Type B pancreatic cell (in vitro differentiated cells): ENCODE measurements at regions not wholly inside any gene's neighbourhood (a gene's known extent, or its start where the extent isn't known, plus 50 kb on each side); places are given as distances from the start of the nearest gene placed in this dataset.
A peak's percentile ranks its signal among the peaks of the same experiment; 100 is the strongest.

Experiments
- DNase-seq: peaks from one replicate; pipeline ENCODE4 v3.0.0; 2021; ENCODE audit warnings: mixed read lengths; ENCODE audit not compliant: unreplicated experiment; ENCODE audit errors: extremely low spot score
- H3K27ac Mint-ChIP-seq: 2 replicates; pipeline ENCODE4 v1.8.0; 2021; ENCODE audit warnings: mild to moderate bottlenecking, mixed read lengths
- H3K27me3 Mint-ChIP-seq: 2 replicates; pipeline ENCODE4 v1.8.0; 2021; ENCODE audit warnings: mixed read lengths
- H3K36me3 Mint-ChIP-seq: 2 replicates; pipeline ENCODE4 v1.8.0; 2021; ENCODE audit warnings: mixed read lengths
- H3K4me1 Mint-ChIP-seq: one replicate; pipeline ENCODE4 v1.8.0; 2021; ENCODE audit warnings: mixed read lengths; ENCODE audit not compliant: unreplicated experiment
- H3K4me3 Mint-ChIP-seq: 2 replicates; pipeline ENCODE4 v1.8.0; 2021; ENCODE audit warnings: mild to moderate bottlenecking, mixed read lengths
- H3K9me3 Mint-ChIP-seq: 2 replicates; pipeline ENCODE4 v1.8.0; 2021; ENCODE audit warnings: mixed read lengths
- TF ChIP-seq, protein P1 (sequence below): fragments of 200-600 bp; sonication (generic); conservative IDR thresholded peaks from 2 replicates; pipeline ENCODE4 v1.5.0; 2021; ENCODE audit warnings: antibody characterized with exemption, mild to moderate bottlenecking

GRCh38 chr12:67002720-67003119, 266.4 kb upstream of the CAND1 start:
- no peak overlapping the region for H3K27ac Mint-ChIP-seq
- no peak for DNase-seq
- H3K27me3 Mint-ChIP-seq, result no peaks in the 10 kb centered on the region
- H3K9me3 Mint-ChIP-seq, result no peaks in the 10 kb centered on the region
- TF ChIP-seq, protein P1, sequence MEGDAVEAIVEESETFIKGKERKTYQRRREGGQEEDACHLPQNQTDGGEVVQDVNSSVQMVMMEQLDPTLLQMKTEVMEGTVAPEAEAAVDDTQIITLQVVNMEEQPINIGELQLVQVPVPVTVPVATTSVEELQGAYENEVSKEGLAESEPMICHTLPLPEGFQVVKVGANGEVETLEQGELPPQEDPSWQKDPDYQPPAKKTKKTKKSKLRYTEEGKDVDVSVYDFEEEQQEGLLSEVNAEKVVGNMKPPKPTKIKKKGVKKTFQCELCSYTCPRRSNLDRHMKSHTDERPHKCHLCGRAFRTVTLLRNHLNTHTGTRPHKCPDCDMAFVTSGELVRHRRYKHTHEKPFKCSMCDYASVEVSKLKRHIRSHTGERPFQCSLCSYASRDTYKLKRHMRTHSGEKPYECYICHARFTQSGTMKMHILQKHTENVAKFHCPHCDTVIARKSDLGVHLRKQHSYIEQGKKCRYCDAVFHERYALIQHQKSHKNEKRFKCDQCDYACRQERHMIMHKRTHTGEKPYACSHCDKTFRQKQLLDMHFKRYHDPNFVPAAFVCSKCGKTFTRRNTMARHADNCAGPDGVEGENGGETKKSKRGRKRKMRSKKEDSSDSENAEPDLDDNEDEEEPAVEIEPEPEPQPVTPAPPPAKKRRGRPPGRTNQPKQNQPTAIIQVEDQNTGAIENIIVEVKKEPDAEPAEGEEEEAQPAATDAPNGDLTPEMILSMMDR, result no peak
- no peaks in the 10 kb centered on the region for H3K36me3 Mint-ChIP-seq
- no peak overlapping the region for H3K4me3 Mint-ChIP-seq
- no peaks in the 10 kb centered on the region for H3K4me1 Mint-ChIP-seq

DNA sequence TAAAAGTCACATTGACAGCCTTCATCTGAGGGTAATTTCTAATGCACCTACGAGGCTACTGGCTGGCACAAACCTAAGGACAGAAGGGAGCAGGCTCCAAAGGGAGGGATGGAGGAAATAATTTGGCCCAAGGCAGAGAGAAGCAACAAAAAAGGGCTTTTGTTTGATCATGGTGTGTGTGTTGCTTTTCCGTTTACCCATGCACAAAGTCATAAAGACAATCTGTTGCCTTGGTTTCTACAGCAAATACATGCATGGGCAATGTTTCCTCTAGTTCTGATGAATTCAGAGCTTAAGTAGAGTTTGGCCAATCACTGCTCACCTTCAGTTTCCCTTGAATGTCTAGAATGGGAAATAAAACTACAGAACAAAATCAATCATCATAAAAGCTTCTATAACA, 262.5 kb upstream of the CAND1 start:
- no peaks in the 10 kb centered on the region for H3K4me1 Mint-ChIP-seq
- H3K27ac Mint-ChIP-seq, result no peak overlapping the region
- DNase-seq, result no peak
- no peaks in the 10 kb centered on the region for H3K9me3 Mint-ChIP-seq
- TF ChIP-seq, protein P1, result no peak
- H3K36me3 Mint-ChIP-seq, result no peaks in the 10 kb centered on the region
- no peak overlapping the region for H3K4me3 Mint-ChIP-seq
- H3K27me3 Mint-ChIP-seq, result no peaks in the 10 kb centered on the region

GRCh38 chr12:67014642-67015041, 254.5 kb upstream of the CAND1 start:
- TF ChIP-seq, protein P1, result no peak
- H3K27me3 Mint-ChIP-seq, result no peaks in the 10 kb centered on the region
- no peak overlapping the region for H3K4me3 Mint-ChIP-seq
- peaks cover 5% of the 10 kb centered on the region for H3K4me1 Mint-ChIP-seq
- no peak overlapping the region for H3K27ac Mint-ChIP-seq
- H3K36me3 Mint-ChIP-seq, result no peaks in the 10 kb centered on the region
- H3K9me3 Mint-ChIP-seq, result no peaks in the 10 kb centered on the region
- DNase-seq, result no peak

GRCh38 chr12:67018105-67018504, 251.1 kb upstream of the CAND1 start:
- no peak overlapping the region for H3K27ac Mint-ChIP-seq
- no peaks in the 10 kb centered on the region for H3K36me3 Mint-ChIP-seq
- no peak for DNase-seq
- H3K27me3 Mint-ChIP-seq, result no peaks in the 10 kb centered on the region
- TF ChIP-seq, protein P1, result no peak
- no peaks in the 10 kb centered on the region for H3K9me3 Mint-ChIP-seq
- peaks cover 5% of the 10 kb centered on the region for H3K4me1 Mint-ChIP-seq
- no peak overlapping the region for H3K4me3 Mint-ChIP-seq

DNA sequence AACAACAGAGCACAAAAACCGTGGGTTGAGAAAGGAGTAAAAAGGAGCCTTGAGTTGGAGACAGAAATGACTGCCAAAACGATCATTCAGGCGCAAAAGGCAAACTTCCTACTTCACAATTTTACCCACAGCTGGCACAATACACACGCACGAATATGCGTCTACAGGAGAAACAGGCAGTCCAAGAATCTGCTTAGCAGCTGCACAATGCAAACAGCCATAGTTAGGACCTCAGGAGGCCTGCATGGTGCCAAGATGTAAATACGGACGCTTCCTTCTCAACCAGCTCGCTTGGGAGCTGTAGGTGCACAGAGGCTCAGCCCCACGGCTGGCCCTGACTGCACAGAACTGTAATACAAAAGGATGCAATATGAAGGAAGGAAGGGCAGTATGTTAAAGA, 250.1 kb upstream of the CAND1 start:
- Mint-ChIP-seq H3K4me1 (peaks cover 5% of the 10 kb centered on the region), H3K36me3 (no peaks in the 10 kb centered on the region), H3K27me3 (no peaks in the 10 kb centered on the region), H3K4me3 (no peak overlapping the region), H3K27ac (no peak overlapping the region), H3K9me3 (no peaks in the 10 kb centered on the region)
- DNase-seq, result no peak
- TF ChIP-seq, protein P1, result no peak

GRCh38 chr12:67025543-67026114, 243.5 kb upstream of the CAND1 start:
- H3K36me3 Mint-ChIP-seq, result no peaks in the 10 kb centered on the region
- no peak overlapping the region for H3K4me3 Mint-ChIP-seq
- no peak overlapping the region for H3K27ac Mint-ChIP-seq
- H3K4me1 Mint-ChIP-seq, result peaks cover 12% of the 10 kb centered on the region
- TF ChIP-seq, protein P1, result peak; percentile 83
- H3K9me3 Mint-ChIP-seq, result no peaks in the 10 kb centered on the region
- no peak for DNase-seq
- H3K27me3 Mint-ChIP-seq, result no peaks in the 10 kb centered on the region
